Adipocyte (in vitro differentiated cells): ENCODE measurements at regions not wholly inside any gene's neighbourhood (a gene's known extent, or its start where the extent isn't known, plus 50 kb on each side); places are given as distances from the start of the nearest gene placed in this dataset.

Experiments used
- DNase-seq: peaks from one replicate; pipeline ENCODE4 v3.0.0-alpha.2; 2015; ENCODE audit warnings: low read depth
- H3K27me3 ChIP-seq: replicated peaks from 2 replicates; pipeline ENCODE4 v1.7.0; 2013; ENCODE audit warnings: mild to moderate bottlenecking, low read length, moderate library complexity; ENCODE audit not compliant: control insufficient read depth, insufficient read depth
- H3K36me3 ChIP-seq: 2 replicates; pipeline ENCODE4 v1.7.0; 2013; ENCODE audit warnings: low read length, mild to moderate bottlenecking, moderate library complexity; ENCODE audit not compliant: control insufficient read depth, insufficient read depth, severe bottlenecking
- H3K4me1 ChIP-seq: 2 replicates; pipeline ENCODE4 v1.7.0; 2013; ENCODE audit warnings: mild to moderate bottlenecking, low read length, moderate library complexity; ENCODE audit not compliant: control insufficient read depth, insufficient read depth
- H3K4me3 ChIP-seq: 2 replicates; pipeline ENCODE4 v1.7.0; 2013; ENCODE audit warnings: mild to moderate bottlenecking, low read length, moderate library complexity
- H3K9ac ChIP-seq: 2 replicates; pipeline ENCODE4 v1.7.0; 2013; ENCODE audit warnings: mild to moderate bottlenecking, low read length, moderate library complexity
- H3K9me3 ChIP-seq: 2 replicates; pipeline ENCODE4 v1.7.0; 2013; ENCODE audit warnings: mild to moderate bottlenecking, low read length, moderate library complexity; ENCODE audit not compliant: control insufficient read depth

- peaks cover 3% of the 10 kb centered on the region for H3K9me3 ChIP-seq
- H3K4me3 ChIP-seq: no peak overlapping the region
- no peaks in the 10 kb centered on the region for H3K27me3 ChIP-seq
- no peak for DNase-seq
- peaks cover 5% of the 10 kb centered on the region for H3K4me1 ChIP-seq
- H3K36me3 ChIP-seq: no peaks in the 10 kb centered on the region
- no peak overlapping the region for H3K9ac ChIP-seq
Measured at GRCh38 chr6:145375502-145375901, 359.8 kb downstream of the EPM2A start.

DNA sequence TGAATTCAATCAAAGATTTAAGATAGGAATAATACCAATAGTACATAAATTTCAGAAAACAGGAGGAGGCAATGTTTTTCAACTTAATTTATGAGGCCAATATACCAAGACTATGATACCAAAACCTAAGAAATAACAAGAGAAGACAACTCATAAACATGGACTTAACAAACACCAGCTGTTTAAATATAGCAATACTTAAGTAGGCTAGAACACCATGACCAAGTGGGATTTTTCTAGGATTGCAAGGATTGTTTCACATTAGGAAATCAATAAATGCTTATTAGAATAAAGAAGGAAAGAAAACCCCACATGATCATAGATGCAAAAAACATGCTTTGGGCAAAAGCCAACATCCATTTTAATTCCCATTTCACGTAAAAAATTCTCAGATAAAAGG is 355.1 kb downstream of the EPM2A start:
- Histone ChIP-seq H3K36me3 (no peaks in the 10 kb centered on the region), H3K9me3 (peaks cover 3% of the 10 kb centered on the region), H3K4me1 (no peaks in the 10 kb centered on the region), H3K4me3 (no peak overlapping the region), H3K9ac (no peak overlapping the region), H3K27me3 (no peaks in the 10 kb centered on the region)
- peak; percentile 59 for DNase-seq

DNA sequence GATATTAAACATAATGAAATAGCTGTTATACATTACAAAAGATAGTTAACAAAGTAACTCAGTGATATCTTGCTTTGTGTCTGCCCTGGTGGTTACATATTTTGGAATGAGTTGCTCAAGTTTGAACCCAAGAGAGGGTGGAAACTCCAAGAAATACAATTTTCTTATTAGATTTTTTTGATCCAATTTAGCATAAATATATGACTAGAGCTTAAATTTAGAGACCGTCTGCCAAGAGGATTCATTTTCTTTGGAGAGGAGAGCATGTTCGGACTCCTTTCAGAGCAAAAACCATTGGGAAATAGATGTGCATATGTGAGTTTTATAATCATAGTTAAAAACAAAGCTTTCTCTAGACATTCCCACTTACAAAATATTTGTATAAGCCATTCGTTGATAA is 353.4 kb downstream of the EPM2A start:
- H3K36me3 ChIP-seq: no peaks in the 10 kb centered on the region
- H3K9me3 ChIP-seq: peaks cover 3% of the 10 kb centered on the region
- H3K27me3 ChIP-seq: no peaks in the 10 kb centered on the region
- no peaks in the 10 kb centered on the region for H3K4me1 ChIP-seq
- H3K9ac ChIP-seq: no peak overlapping the region
- no peak for DNase-seq
- no peak overlapping the region for H3K4me3 ChIP-seq

- H3K9me3 ChIP-seq: no peaks in the 10 kb centered on the region
- no peak overlapping the region for H3K4me3 ChIP-seq
- H3K27me3 ChIP-seq: no peaks in the 10 kb centered on the region
- H3K9ac ChIP-seq: no peak overlapping the region
- no peaks in the 10 kb centered on the region for H3K36me3 ChIP-seq
- no peaks in the 10 kb centered on the region for H3K4me1 ChIP-seq
- DNase-seq: no peak
Measured at GRCh38 chr6:145383428-145383827, 351.9 kb downstream of the EPM2A start.

DNA sequence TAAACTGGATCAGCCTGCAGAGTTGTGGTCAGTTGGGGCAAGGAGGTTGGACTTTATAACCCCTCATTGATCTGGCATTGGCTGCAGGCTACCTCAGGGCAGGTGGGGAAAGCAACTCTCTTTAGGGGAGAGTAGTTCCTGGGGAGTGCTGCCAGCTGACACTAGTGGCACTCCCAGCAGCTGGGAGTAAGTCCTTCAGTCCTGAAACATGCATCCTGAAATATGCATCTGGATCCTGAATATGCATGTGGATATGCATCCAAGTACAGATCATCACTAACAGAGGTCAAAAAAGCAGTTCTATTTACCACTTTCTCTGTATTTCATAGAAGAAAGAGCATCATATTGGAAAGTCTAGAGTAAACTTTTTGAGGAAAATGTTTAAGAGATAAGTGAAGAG is 350.8 kb downstream of the EPM2A start:
- DNase-seq: no peak
- no peak overlapping the region for H3K9ac ChIP-seq
- H3K9me3 ChIP-seq: no peaks in the 10 kb centered on the region
- no peak overlapping the region for H3K4me3 ChIP-seq
- no peaks in the 10 kb centered on the region for H3K36me3 ChIP-seq
- no peaks in the 10 kb centered on the region for H3K4me1 ChIP-seq
- no peaks in the 10 kb centered on the region for H3K27me3 ChIP-seq

DNA sequence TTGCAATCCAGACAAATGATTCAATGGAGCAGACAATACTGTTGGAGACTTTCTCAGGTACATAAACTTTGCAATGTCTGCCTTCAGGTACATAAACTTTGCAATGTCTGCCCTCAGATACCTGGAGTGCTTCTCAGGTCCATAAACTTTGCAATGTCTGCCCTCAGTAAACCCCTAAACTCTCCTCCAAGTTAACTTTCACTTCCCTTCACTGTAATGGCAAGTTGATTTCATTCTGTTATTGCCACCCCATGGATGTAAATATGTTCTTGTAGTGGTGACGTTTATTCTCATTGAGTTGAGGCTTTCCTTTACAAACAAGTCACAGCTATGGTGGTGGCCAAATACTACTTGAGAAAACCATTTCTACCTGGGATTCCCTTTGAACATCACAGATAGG is 338.8 kb downstream of the EPM2A start:
- H3K9ac ChIP-seq: no peak overlapping the region
- no peaks in the 10 kb centered on the region for H3K36me3 ChIP-seq
- H3K4me3 ChIP-seq: no peak overlapping the region
- no peaks in the 10 kb centered on the region for H3K27me3 ChIP-seq
- H3K9me3 ChIP-seq: no peaks in the 10 kb centered on the region
- peaks cover 5% of the 10 kb centered on the region for H3K4me1 ChIP-seq
- no peak for DNase-seq

- no peaks in the 10 kb centered on the region for H3K9me3 ChIP-seq
- no peak for DNase-seq
- H3K4me1 ChIP-seq: peaks cover 5% of the 10 kb centered on the region
- no peak overlapping the region for H3K9ac ChIP-seq
- no peak overlapping the region for H3K4me3 ChIP-seq
- no peaks in the 10 kb centered on the region for H3K36me3 ChIP-seq
- no peaks in the 10 kb centered on the region for H3K27me3 ChIP-seq
Measured at GRCh38 chr6:145400508-145400907, 334.8 kb downstream of the EPM2A start.

DNA sequence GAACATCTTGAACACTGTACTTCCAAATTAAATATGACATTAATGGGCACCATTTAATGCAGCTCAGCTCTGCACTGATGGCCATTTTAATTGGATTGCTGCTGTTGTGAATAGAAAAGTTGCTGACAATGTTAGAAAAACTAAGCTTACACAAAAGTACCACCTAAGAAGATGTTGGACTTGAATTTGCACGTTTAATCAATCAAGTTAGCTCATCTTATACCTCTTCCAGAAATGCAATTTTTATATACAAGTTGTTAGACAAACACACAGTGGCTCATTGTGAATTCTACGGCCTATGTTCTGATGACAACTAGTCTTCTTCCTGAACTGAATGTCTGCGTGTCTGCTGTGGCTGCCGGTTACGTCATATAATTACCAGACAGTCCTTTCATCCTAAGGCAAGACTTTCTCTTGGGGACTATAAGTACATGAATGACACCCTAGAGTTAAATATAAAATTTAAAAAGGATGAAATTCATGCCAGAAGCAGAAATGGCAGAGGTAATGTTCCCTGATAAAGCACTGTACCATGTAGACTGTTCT is 330.2 kb downstream of the EPM2A start:
- no peaks in the 10 kb centered on the region for H3K27me3 ChIP-seq
- no peaks in the 10 kb centered on the region for H3K4me1 ChIP-seq

DNA sequence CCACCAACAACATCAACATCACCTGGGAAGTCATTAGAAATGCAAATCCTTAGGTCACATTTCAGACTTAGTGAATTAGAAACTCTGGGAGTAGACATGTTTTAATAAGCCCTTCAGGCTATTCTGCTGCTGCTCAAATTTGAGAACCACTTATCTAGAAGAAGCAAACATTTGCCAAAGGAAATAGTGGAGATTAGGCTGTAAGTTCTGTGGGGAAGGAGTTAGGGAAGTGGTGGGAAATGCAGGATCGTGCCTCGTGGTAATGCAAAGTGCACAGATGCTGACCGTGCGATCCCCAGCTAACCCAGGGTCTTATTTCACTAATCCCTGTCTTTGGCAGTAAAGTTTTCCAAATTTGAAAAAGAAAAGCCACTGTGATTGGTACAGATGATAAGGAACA is 328.5 kb downstream of the EPM2A start:
- H3K36me3 ChIP-seq: no peaks in the 10 kb centered on the region
- H3K4me1 ChIP-seq: no peaks in the 10 kb centered on the region
- H3K9ac ChIP-seq: no peak overlapping the region
- DNase-seq: no peak
- no peaks in the 10 kb centered on the region for H3K27me3 ChIP-seq
- no peak overlapping the region for H3K4me3 ChIP-seq
- H3K9me3 ChIP-seq: no peaks in the 10 kb centered on the region

More for the DNA sequence above, 330.2 kb downstream of the EPM2A start:
- Histone ChIP-seq H3K4me3 (no peak overlapping the region), H3K9ac (no peak overlapping the region), H3K36me3 (no peaks in the 10 kb centered on the region), H3K9me3 (no peaks in the 10 kb centered on the region)
- DNase-seq: no peak

DNA sequence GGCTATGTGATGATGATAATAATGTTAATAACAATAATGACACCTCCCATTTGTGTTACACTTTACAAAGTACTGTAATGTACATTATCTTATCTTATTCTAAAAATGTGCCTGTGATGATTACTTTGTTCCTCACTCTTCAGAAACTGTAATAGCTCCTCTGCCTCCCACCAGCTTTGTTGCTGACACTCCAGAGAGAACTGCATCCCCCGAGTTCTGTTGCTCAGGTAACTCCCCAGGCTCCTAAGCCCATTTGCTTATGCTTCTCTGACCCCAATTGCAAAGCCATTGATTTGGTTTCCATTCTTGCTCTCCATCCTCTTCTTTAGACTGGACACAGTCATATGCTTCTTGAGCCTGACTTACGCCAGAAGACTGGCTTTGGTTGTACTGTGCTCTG is 319.7 kb downstream of the EPM2A start:
- Histone ChIP-seq H3K36me3 (no peaks in the 10 kb centered on the region), H3K9ac (no peak overlapping the region), H3K4me1 (no peaks in the 10 kb centered on the region), H3K4me3 (no peak overlapping the region), H3K27me3 (no peaks in the 10 kb centered on the region), H3K9me3 (no peaks in the 10 kb centered on the region)
- no peak for DNase-seq

GRCh38 chr6:145420599-145420998 is 314.7 kb downstream of the EPM2A start:
- Histone ChIP-seq H3K4me1 (no peaks in the 10 kb centered on the region), H3K9ac (no peak overlapping the region), H3K36me3 (no peaks in the 10 kb centered on the region), H3K27me3 (no peaks in the 10 kb centered on the region), H3K9me3 (no peaks in the 10 kb centered on the region), H3K4me3 (no peak overlapping the region)
- no peak for DNase-seq

DNA sequence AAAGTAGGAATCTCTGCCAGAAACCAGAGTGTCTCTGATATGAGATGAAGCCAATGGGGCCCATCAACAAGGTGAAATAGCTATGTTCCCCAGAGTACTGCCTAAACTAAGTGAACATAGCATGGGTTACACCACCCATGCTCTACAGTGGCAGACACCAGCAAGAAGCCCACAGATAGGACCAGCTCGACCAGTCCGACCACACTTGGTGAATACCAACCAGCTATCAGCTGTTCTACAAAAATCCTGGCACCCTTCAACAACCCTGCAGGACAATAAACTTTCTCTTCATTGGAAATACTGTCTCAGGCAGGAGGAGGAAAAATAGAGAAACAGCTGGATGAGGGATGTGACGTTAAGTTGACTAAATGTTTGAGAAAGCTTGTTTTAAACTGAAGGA is 311.4 kb downstream of the EPM2A start:
- H3K36me3 ChIP-seq: no peaks in the 10 kb centered on the region

More for the DNA sequence above, 311.4 kb downstream of the EPM2A start:
- Histone ChIP-seq H3K9ac (no peak overlapping the region), H3K4me3 (no peak overlapping the region), H3K4me1 (no peaks in the 10 kb centered on the region), H3K9me3 (no peaks in the 10 kb centered on the region), H3K27me3 (no peaks in the 10 kb centered on the region)
- DNase-seq: no peak
